ENCODE measurements at regions not wholly inside any gene's neighbourhood (a gene's known extent, or its start where the extent isn't known, plus 50 kb on each side); places are given as distances from the start of the nearest gene placed in this dataset.

DNA sequence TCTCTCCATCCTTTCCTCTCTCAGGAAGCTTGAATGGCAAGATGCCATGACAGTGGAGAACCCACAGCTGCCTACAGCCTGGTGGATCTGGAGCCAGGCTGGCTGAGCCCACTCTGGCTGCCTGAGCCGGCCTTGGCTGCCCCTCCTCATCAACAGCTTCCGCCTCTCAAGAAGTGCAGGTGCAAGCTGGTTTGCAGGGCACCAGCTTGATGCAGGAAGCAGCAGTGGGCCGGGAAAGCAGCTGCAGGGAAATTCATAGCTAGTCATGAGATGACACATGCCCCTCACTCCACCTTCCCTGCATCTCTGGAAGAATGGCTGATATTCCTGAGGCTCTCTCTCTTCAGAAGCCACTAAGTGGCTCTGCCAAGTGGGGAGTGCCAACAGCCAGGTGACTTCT is 289.1 kb downstream of the RPS29 start:
- Histone ChIP-seq H3K9ac (ENCODE audit: control insufficient read depth, extremely low read depth, insufficient read depth, low read length) (no peak overlapping the region), H3K27ac (ENCODE audit: control insufficient read depth, insufficient read depth, low read length) (no peak overlapping the region), H3K27me3 (ENCODE audit: control insufficient read depth, extremely low read depth, insufficient read depth, low read length) (no peaks in the 10 kb centered on the region), H4K20me1 (ENCODE audit: control insufficient read depth, extremely low read depth, insufficient read depth, low read length) (no peaks in the 10 kb centered on the region), H2AFZ (ENCODE audit: control insufficient read depth, low read length) (no peak overlapping the region), H3K9me1 (ENCODE audit: control insufficient read depth, extremely low read depth, insufficient read depth, low read length) (no peaks in the 10 kb centered on the region), H3K36me3 (ENCODE audit: control insufficient read depth in 2 of 2, extremely low read depth in 1 of 2, insufficient read depth in 2 of 2, low read length in 2 of 2) (no peaks in the 10 kb centered on the region), H3K79me2 (ENCODE audit: control insufficient read depth, insufficient read depth, low read length) (no peaks in the 10 kb centered on the region), H3K4me1 (ENCODE audit: control insufficient read depth, extremely low read depth, insufficient read depth, low read length) (no peaks in the 10 kb centered on the region), H3K4me2 (ENCODE audit: control insufficient read depth, extremely low read depth, insufficient read depth, low read depth, low read length) (no peak overlapping the region), H3K4me3 (ENCODE audit: control insufficient read depth in 2 of 3, extremely low read depth in 1 of 3, insufficient read depth in 2 of 3, low read depth in 1 of 3, low read length in 3 of 3) (no peak overlapping the region), H3K9me3 (ENCODE audit: control insufficient read depth, low read depth, low read length) (no peaks in the 10 kb centered on the region)
- DNase-seq (ENCODE audit: low read depth, low spot score), result no peak
- dilution Hi-C loops (cut with MboI; ENCODE audit: extremely low pct_ligation_motif_present, low sequenced_read_pairs), result no loop called here
- TF ChIP-seq, protein P1, sequence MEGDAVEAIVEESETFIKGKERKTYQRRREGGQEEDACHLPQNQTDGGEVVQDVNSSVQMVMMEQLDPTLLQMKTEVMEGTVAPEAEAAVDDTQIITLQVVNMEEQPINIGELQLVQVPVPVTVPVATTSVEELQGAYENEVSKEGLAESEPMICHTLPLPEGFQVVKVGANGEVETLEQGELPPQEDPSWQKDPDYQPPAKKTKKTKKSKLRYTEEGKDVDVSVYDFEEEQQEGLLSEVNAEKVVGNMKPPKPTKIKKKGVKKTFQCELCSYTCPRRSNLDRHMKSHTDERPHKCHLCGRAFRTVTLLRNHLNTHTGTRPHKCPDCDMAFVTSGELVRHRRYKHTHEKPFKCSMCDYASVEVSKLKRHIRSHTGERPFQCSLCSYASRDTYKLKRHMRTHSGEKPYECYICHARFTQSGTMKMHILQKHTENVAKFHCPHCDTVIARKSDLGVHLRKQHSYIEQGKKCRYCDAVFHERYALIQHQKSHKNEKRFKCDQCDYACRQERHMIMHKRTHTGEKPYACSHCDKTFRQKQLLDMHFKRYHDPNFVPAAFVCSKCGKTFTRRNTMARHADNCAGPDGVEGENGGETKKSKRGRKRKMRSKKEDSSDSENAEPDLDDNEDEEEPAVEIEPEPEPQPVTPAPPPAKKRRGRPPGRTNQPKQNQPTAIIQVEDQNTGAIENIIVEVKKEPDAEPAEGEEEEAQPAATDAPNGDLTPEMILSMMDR (optimal IDR thresholded peaks at IDR 0.05 in 1 of 3, IDR thresholded peaks at IDR 0.05 in 1 of 3, conservative IDR thresholded peaks at IDR 0.05 in 1 of 3; ENCODE audit: extremely low read depth in 1 of 3, insufficient read depth in 2 of 3, low read length in 3 of 3), result no peak
- TF ChIP-seq EZH2 (IDR thresholded peaks at IDR 0.05; ENCODE audit: low read length), result no peak
- no peak for FAIRE-seq

DNA sequence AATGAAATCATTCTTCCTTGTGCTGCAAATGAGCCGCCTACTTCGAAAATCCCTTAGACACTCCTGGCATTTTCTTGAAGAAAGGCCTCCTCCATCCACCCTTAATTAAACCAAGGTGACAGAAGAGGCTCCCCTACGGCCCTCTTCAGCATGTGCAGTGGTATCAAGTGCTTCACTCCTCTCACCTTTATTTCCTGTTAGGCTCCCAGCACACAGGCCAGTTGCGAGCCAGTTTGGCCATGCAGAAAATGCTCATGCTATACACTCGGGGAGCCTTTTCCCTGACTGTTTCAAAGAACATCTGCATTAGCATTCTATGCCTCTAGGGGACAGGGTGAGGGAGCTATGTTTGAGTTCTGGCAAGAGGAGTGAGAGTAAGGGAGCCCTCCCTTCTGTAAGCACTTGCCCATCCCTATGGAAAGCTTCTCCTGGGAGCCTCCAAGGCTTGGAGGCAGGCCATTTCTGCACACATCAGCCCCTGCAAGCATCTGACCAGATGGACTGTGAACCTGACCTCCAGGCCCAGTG is 291.5 kb downstream of the RPS29 start:
- no peak overlapping the region for H3K4me3 ChIP-seq (ENCODE audit: control insufficient read depth in 2 of 3, extremely low read depth in 1 of 3, insufficient read depth in 2 of 3, low read depth in 1 of 3, low read length in 3 of 3)
- no peak overlapping the region for H3K9ac ChIP-seq (ENCODE audit: control insufficient read depth, extremely low read depth, insufficient read depth, low read length)
- no peaks in the 10 kb centered on the region for H3K79me2 ChIP-seq (ENCODE audit: control insufficient read depth, insufficient read depth, low read length)
- no peaks in the 10 kb centered on the region for H4K20me1 ChIP-seq (ENCODE audit: control insufficient read depth, extremely low read depth, insufficient read depth, low read length)
- H3K4me2 ChIP-seq (ENCODE audit: control insufficient read depth, extremely low read depth, insufficient read depth, low read depth, low read length), result no peak overlapping the region
- no peaks in the 10 kb centered on the region for H3K27me3 ChIP-seq (ENCODE audit: control insufficient read depth, extremely low read depth, insufficient read depth, low read length)
- no peaks in the 10 kb centered on the region for H3K9me3 ChIP-seq (ENCODE audit: control insufficient read depth, low read depth, low read length)
- no peaks in the 10 kb centered on the region for H3K36me3 ChIP-seq (ENCODE audit: control insufficient read depth in 2 of 2, extremely low read depth in 1 of 2, insufficient read depth in 2 of 2, low read length in 2 of 2)
- dilution Hi-C loops (cut with MboI; ENCODE audit: extremely low pct_ligation_motif_present, low sequenced_read_pairs), result no loop called here
- H3K9me1 ChIP-seq (ENCODE audit: control insufficient read depth, extremely low read depth, insufficient read depth, low read length), result no peaks in the 10 kb centered on the region
- DNase-seq (ENCODE audit: low read depth, low spot score) (no peak), FAIRE-seq (no peak)
- TF ChIP-seq, protein P1 (optimal IDR thresholded peaks at IDR 0.05 in 1 of 3, IDR thresholded peaks at IDR 0.05 in 1 of 3, conservative IDR thresholded peaks at IDR 0.05 in 1 of 3; ENCODE audit: extremely low read depth in 1 of 3, insufficient read depth in 2 of 3, low read length in 3 of 3), result no peak
- TF ChIP-seq EZH2 (IDR thresholded peaks at IDR 0.05; ENCODE audit: low read length), result no peak
- no peak overlapping the region for H3K27ac ChIP-seq (ENCODE audit: control insufficient read depth, insufficient read depth, low read length)
- H3K4me1 ChIP-seq (ENCODE audit: control insufficient read depth, extremely low read depth, insufficient read depth, low read length), result no peaks in the 10 kb centered on the region
- no peak overlapping the region for H2AFZ ChIP-seq (ENCODE audit: control insufficient read depth, low read length)
